ENCODE measurements at regions not wholly inside any gene's neighbourhood (a gene's known extent, or its start where the extent isn't known, plus 50 kb on each side); places are given as distances from the start of the nearest gene placed in this dataset.

- H3K9ac ChIP-seq (ENCODE audit: low read length): no peak overlapping the region
- no peaks in the 10 kb centered on the region for H3F3A ChIP-seq (ENCODE audit: low read length, unreplicated experiment)
- no TSS peak for BruUV-seq (replicated peaks)
- H3K9me2 ChIP-seq (replicated peaks; ENCODE audit: low read length): no peaks in the 10 kb centered on the region
- no peak for ATAC-seq
- no peaks in the 10 kb centered on the region for H3K36me3 ChIP-seq (ENCODE audit: low read depth, low read length)
- no peak overlapping the region for H3K4me3 ChIP-seq (ENCODE audit: low read length)
- no peak for TF ChIP-seq EZH2 (IDR thresholded peaks at IDR 0.05; ENCODE audit: low read length, unreplicated experiment)
- no peak for TF ChIP-seq EZH2phosphoT487 (IDR thresholded peaks at IDR 0.05; ENCODE audit: borderline replicate concordance, low read length)
- TF ChIP-seq CTCF (conservative IDR thresholded peaks at IDR 0.05; ENCODE audit: low read depth, low read length): no peak
- intact Hi-C loops (cut with micrococcal nuclease): no loop called here
- H3K4me1 ChIP-seq (ENCODE audit: insufficient read depth, low read length): no peaks in the 10 kb centered on the region
- no peak for DNase-seq
- H3K27ac ChIP-seq (ENCODE audit: low read length): no peak overlapping the region
- H3K9me3 ChIP-seq (ENCODE audit: low read length): no peaks in the 10 kb centered on the region
- H2AFZ ChIP-seq (ENCODE audit: low read length): no peak overlapping the region
- ChIA-PET CTCF (no interaction called here), POLR2A (ENCODE audit: unreplicated experiment) (no interaction called here)
- H3K4me2 ChIP-seq (ENCODE audit: low read length): no peak overlapping the region
- peaks cover 12% of the 10 kb centered on the region; the same call in 1 of the 2 replicates for H3K27me3 ChIP-seq (ENCODE audit: low read length)
- no peaks in the 10 kb centered on the region for H3K79me2 ChIP-seq (ENCODE audit: low read length)
- H4K20me1 ChIP-seq (ENCODE audit: low read length): no peaks in the 10 kb centered on the region
These were observed 514.1 kb downstream of the RAB38 start for GRCh38 chr11:87660926-87661660.

- H3K36me3 ChIP-seq (ENCODE audit: low read depth, low read length): no peaks in the 10 kb centered on the region
- no peak for DNase-seq
These were observed 515.4 kb downstream of the RAB38 start for GRCh38 chr11:87659807-87660206.

More at GRCh38 chr11:87659807-87660206, 515.4 kb downstream of the RAB38 start:
- Histone ChIP-seq H4K20me1 (ENCODE audit: low read length) (no peaks in the 10 kb centered on the region), H3K9me3 (ENCODE audit: low read length) (no peaks in the 10 kb centered on the region), H3K4me1 (ENCODE audit: insufficient read depth, low read length) (no peaks in the 10 kb centered on the region), H3K27me3 (ENCODE audit: low read length) (peaks cover 12% of the 10 kb centered on the region; the same call in 1 of the 2 replicates), H3K9me2 (replicated peaks; ENCODE audit: low read length) (no peaks in the 10 kb centered on the region), H3K4me3 (ENCODE audit: low read length) (no peak overlapping the region), H2AFZ (ENCODE audit: low read length) (no peak overlapping the region), H3K79me2 (ENCODE audit: low read length) (no peaks in the 10 kb centered on the region), H3K4me2 (ENCODE audit: low read length) (no peak overlapping the region), H3K9ac (ENCODE audit: low read length) (no peak overlapping the region), H3K27ac (ENCODE audit: low read length) (no peak overlapping the region), H3F3A (ENCODE audit: low read length, unreplicated experiment) (no peaks in the 10 kb centered on the region)
- TF ChIP-seq EZH2phosphoT487 (IDR thresholded peaks at IDR 0.05; ENCODE audit: borderline replicate concordance, low read length) (no peak), CTCF (conservative IDR thresholded peaks at IDR 0.05; ENCODE audit: low read depth, low read length) (no peak), EZH2 (IDR thresholded peaks at IDR 0.05; ENCODE audit: low read length, unreplicated experiment) (no peak)
- POLR2A ChIA-PET (ENCODE audit: unreplicated experiment): no interaction called here
- ATAC-seq: no peak
- no TSS peak for BruUV-seq (replicated peaks)
- intact Hi-C loops (cut with micrococcal nuclease): no loop called here
- CTCF ChIA-PET: no interaction called here

Measured in PC-3 (cell line).